Transverse colon (tissue), 4 donors: ENCODE measurements at regions not wholly inside any gene's neighbourhood (a gene's known extent, or its start where the extent isn't known, plus 50 kb on each side); places are given as distances from the start of the nearest gene placed in this dataset.

Experiments
- DNase-seq: peaks from one replicate; pipeline ENCODE4 v3.0.0-alpha.2; 2019
- H3K27ac ChIP-seq, 4 donors: fragments of 200-600 bp; sonication (generic); 2 replicates each; pipeline ENCODE4 v1.5.1; 2016 to 2018; ENCODE audit warnings: inconsistent platforms in 4 of 4
- H3K27me3 ChIP-seq: fragments of 200-600 bp; sonication (generic); 2 replicates; pipeline ENCODE4 v1.5.1; 2017; ENCODE audit warnings: inconsistent platforms
- H3K36me3 ChIP-seq, 4 donors: fragments of 200-600 bp; sonication (generic); 2 replicates each; pipeline ENCODE4 v1.5.1; 2017 to 2019; ENCODE audit warnings: inconsistent platforms in 4 of 4
- H3K4me1 ChIP-seq, 4 donors: fragments of 200-600 bp; sonication (generic); 2 replicates each; pipeline ENCODE4 v1.5.1; 2017 to 2020; ENCODE audit warnings: inconsistent platforms in 4 of 4
- H3K4me3 ChIP-seq, 4 donors: fragments of 200-600 bp; sonication (generic); 1 replicate in 1 of 4; 2 replicates in 3 of 4; pipeline versions ENCODE4 v1.5.1 to v1.6.1; 2017 to 2019; ENCODE audit warnings: inconsistent platforms in 4 of 4
- H3K9me3 ChIP-seq, 2 donors: fragments of 200-600 bp; sonication (generic); 2 replicates each; pipeline ENCODE4 v1.5.1; 2017 to 2019; ENCODE audit warnings: inconsistent platforms in 2 of 2
- EP300 ChIP-seq: sonication (generic); formaldehyde crosslinking; IDR thresholded peaks from one replicate; pipeline ENCODE4 v1.6.1; 2017; ENCODE audit warnings: antibody characterized with exemption, low read depth
- POLR2A ChIP-seq: fragments of 450-650 bp; IDR thresholded peaks from one replicate; pipeline ENCODE4 v1.6.1; 2016; ENCODE audit warnings: antibody characterized with exemption, mild to moderate bottlenecking, moderate library complexity
- POLR2AphosphoS5 ChIP-seq, 3 donors: sonication (generic); formaldehyde crosslinking; IDR thresholded peaks; one replicate each; pipeline ENCODE4 v1.6.1; 2016; ENCODE audit warnings: antibody characterized with exemption in 3 of 3
- WGBS, 2 donors: methylation state at CpG; one replicate each; pipeline ENCODE4 v1.1.5; 2018; ENCODE audit warnings: low coverage in 1 of 2; 5-methylcytosine and 5-hydroxymethylcytosine counted together
- in situ Hi-C, 4 donors: fragments of 200-750 bp; cut with MboI; loops; one replicate each; pipeline versions ENCODE4 v1.15.0 to v1.15.1; 2017; ENCODE audit warnings: low sequenced_read_pairs in 3 of 4, low pct_ligation_motif_present in 1 of 4, low pct_unique_long_range_greater_than_20kb in 1 of 4
- intact Hi-C: fragments of 100-400 bp; cut with DNase I; formaldehyde crosslinking; loops from one replicate; pipeline ENCODE4 v1.15.1; 2023; ENCODE audit warnings: low total_unique reads
- TF ChIP-seq, protein P1 (sequence below), 5 experiments: fragments of 200-600 bp in 3 of 5; fragments of 450-650 bp in 2 of 5; sonication (generic) in 3 of 5; IDR thresholded peaks; 1 replicate in 2 of 5; 2 replicates in 3 of 5; pipeline ENCODE4 v1.5.1; 2016 to 2017; ENCODE audit warnings: antibody characterized with exemption in 5 of 5, inconsistent platforms in 3 of 5, mild to moderate bottlenecking in 2 of 5, moderate library complexity in 1 of 5

DNA sequence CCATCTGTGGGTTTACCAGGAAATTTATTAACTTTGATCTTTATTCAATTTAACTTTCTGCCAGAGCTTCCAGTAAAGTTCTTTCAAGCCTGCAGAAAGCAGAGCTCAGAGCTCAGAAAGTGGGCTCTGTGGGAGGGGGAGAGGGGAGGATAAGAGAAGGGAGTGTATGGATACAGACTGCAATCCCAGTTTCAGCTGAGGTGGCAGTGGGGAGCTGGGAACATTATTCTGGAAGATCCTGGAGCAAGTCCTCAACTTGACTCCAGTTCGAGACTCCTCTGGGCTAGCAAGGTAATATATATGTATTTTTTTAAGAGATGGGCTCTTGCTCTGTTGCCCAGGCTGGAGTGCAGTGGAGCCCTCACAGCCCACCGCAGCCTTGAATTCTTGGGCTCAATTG is 108.9 kb upstream of the NABP1 start:
- Histone ChIP-seq H3K9me3 (no peaks in the 10 kb centered on the region), H3K4me3 (no peak overlapping the region), H3K4me1 (peaks cover 0 to 41% (median 8%) of the 10 kb centered on the region in 4 donors), H3K36me3 (no peaks in the 10 kb centered on the region), H3K27me3 (no peaks in the 10 kb centered on the region), H3K27ac (no peak overlapping the region)
- DNase-seq = no peak
- in situ Hi-C loops (loop anchor here (5.0 to 25.0 kb wide), 3 partner anchors 116 to 593 kb away; no protein-coding TSS in a partner anchor), intact Hi-C loops (no loop called here)
- WGBS, 2 donors = 60 to 89% methylated on average over 1 to 2 of the region's 2 CpGs
- no peak for TF ChIP-seq POLR2A
- TF ChIP-seq EP300 = no peak
- TF ChIP-seq, protein P1, sequence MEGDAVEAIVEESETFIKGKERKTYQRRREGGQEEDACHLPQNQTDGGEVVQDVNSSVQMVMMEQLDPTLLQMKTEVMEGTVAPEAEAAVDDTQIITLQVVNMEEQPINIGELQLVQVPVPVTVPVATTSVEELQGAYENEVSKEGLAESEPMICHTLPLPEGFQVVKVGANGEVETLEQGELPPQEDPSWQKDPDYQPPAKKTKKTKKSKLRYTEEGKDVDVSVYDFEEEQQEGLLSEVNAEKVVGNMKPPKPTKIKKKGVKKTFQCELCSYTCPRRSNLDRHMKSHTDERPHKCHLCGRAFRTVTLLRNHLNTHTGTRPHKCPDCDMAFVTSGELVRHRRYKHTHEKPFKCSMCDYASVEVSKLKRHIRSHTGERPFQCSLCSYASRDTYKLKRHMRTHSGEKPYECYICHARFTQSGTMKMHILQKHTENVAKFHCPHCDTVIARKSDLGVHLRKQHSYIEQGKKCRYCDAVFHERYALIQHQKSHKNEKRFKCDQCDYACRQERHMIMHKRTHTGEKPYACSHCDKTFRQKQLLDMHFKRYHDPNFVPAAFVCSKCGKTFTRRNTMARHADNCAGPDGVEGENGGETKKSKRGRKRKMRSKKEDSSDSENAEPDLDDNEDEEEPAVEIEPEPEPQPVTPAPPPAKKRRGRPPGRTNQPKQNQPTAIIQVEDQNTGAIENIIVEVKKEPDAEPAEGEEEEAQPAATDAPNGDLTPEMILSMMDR (IDR thresholded peaks at IDR 0.05) = no peak

DNA sequence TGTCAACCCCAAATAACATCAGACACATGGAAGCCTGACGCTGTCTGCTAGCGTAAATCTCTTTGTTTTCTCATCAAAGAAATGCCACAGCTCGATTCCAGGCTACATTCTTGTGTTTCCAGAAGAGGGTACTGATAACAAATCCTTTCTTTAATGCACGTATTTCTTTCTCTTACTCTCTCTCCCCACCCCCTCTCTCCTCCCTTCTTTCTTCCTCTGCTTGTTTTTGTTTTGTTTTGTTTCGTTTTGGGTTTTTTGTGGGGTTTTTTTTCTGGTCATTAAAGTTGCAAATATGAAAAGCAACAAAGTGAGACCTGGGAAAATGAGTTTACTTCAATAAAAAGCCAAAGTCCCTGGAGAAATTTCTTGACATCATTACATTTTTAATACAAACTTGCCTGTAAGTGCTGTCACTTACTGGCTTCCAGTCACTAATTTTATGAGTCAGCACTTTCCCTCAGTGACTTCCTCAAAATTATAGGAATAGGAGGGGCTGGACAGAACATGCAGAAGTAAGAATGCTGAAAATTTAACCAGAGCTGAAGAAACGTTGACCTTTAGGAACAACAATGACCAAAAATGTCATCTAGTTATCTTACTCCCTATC is 106.7 kb upstream of the NABP1 start:
- Histone ChIP-seq H3K9me3 (no peaks in the 10 kb centered on the region), H3K4me3 (peak overlapping the region in 1 of 4 donors; percentile 17), H3K36me3 (no peaks in the 10 kb centered on the region), H3K27ac (no peak overlapping the region), H3K4me1 (peaks cover 0 to 25% (median 1%) of the 10 kb centered on the region in 4 donors), H3K27me3 (no peaks in the 10 kb centered on the region)
- in situ Hi-C loops (loop anchor here in 1 of 4 donors (25.0 kb wide), 1 partner anchor 591 kb away; no protein-coding TSS in a partner anchor), intact Hi-C loops (no loop called here)
- TF ChIP-seq, protein P1 (IDR thresholded peaks at IDR 0.05) = peak in 4 of 5 experiments; percentile 4 to 21 (median 15)
- no peak for TF ChIP-seq POLR2A
- no peak for DNase-seq
- 27 to 35% methylated on average over 4 to 6 of the region's 6 CpGs for WGBS, 2 donors

DNA sequence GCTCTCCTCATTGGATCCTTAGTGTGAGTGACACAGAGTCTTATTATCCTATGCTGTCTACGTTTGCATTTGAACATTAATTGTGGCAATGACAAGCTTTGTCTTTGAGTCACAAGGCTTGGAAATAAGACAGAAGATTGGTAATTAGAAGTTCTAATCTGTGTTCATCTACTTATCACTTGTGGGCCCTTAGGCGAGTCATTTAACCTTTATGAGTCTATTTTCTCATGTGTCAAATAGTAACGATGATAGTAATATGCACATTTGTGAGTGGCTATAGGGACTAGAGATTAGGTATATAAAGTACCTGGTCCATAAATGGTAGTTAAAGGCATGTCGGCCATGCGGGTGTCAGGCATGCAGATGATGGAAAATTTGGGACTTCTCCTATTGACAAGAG is 105.6 kb upstream of the NABP1 start:
- H3K4me3 ChIP-seq = no peak overlapping the region
- H3K9me3 ChIP-seq = no peaks in the 10 kb centered on the region
- H3K4me1 ChIP-seq = peaks cover 0 to 14% (median 1%) of the 10 kb centered on the region in 4 donors
- WGBS, 2 donors = 88 to 90% methylated on average over 5 of the region's 5 CpGs
- in situ Hi-C loops (loop anchor here in 1 of 4 donors (25.0 kb wide), 1 partner anchor 590 kb away; no protein-coding TSS in a partner anchor), intact Hi-C loops (no loop called here)
- TF ChIP-seq, protein P1 (IDR thresholded peaks at IDR 0.05) = no peak
- TF ChIP-seq POLR2AphosphoS5 (IDR thresholded peaks at IDR 0.05) (no peak), EP300 (no peak), POLR2A (no peak)
- DNase-seq = no peak
- H3K27ac ChIP-seq = no peak overlapping the region
- H3K27me3 ChIP-seq = no peaks in the 10 kb centered on the region
- H3K36me3 ChIP-seq = no peaks in the 10 kb centered on the region

DNA sequence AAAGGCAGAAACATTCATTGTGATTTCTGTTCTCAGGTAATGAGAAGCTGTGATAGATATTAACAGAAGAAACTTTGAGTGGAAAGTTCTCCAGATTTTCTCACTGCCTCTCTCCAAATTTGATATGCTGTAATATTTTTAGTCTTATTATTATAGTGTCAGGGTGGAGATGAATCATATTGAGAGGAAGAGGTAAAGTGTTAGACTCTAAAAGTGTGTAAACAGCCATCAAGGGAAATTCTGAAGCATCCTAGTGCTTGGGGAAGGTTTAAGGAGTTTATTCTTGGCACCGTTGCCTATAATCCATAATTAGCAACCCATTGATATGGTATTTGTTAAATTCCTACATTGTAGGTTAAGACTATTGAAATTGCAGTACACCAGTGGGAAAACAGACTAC is 104.7 kb upstream of the NABP1 start:
- TF ChIP-seq EP300 (no peak), POLR2AphosphoS5 (IDR thresholded peaks at IDR 0.05) (no peak), POLR2A (no peak)
- TF ChIP-seq, protein P1 (IDR thresholded peaks at IDR 0.05) = no peak
- Histone ChIP-seq H3K36me3 (no peaks in the 10 kb centered on the region), H3K27me3 (no peaks in the 10 kb centered on the region), H3K9me3 (no peaks in the 10 kb centered on the region), H3K27ac (no peak overlapping the region), H3K4me1 (peaks cover 0 to 11% (median 0%) of the 10 kb centered on the region in 4 donors), H3K4me3 (no peak overlapping the region)
- in situ Hi-C loops (loop anchor here in 1 of 4 donors (25.0 kb wide), 1 partner anchor 589 kb away; no protein-coding TSS in a partner anchor), intact Hi-C loops (no loop called here)
- no peak for DNase-seq
- WGBS, 2 donors = 76 to 82% methylated on average over 1 of the region's 1 CpG
